Neural progenitor cell (in vitro differentiated cells): ENCODE measurements at regions not wholly inside any gene's neighbourhood (a gene's known extent, or its start where the extent isn't known, plus 50 kb on each side); places are given as distances from the start of the nearest gene placed in this dataset.

Source experiments
- DNase-seq: peaks from one replicate; pipeline ENCODE4 v3.0.0-alpha.2; 2016; ENCODE audit warnings: low spot score
- H2AFZ ChIP-seq: fragments of 200-600 bp; sonication (generic); replicated peaks from 2 replicates; pipeline ENCODE4 v1.6.1; 2016; ENCODE audit warnings: antibody characterized with exemption
- H3F3A ChIP-seq: fragments of 200-600 bp; sonication (generic); 2 replicates; pipeline ENCODE4 v1.6.1; 2016; ENCODE audit warnings: antibody characterized with exemption, low read depth
- H3K27ac ChIP-seq: fragments of 200-600 bp; sonication (generic); 2 replicates; pipeline ENCODE4 v1.5.1; 2016; ENCODE audit warnings: mild to moderate bottlenecking
- H3K27me3 ChIP-seq: fragments of 200-600 bp; sonication (generic); 2 replicates; pipeline ENCODE4 v1.6.1; 2016; ENCODE audit warnings: mild to moderate bottlenecking, moderate library complexity
- H3K36me3 ChIP-seq: fragments of 200-600 bp; sonication (generic); 2 replicates; pipeline ENCODE4 v1.5.1; 2016
- H3K4me1 ChIP-seq: fragments of 200-600 bp; sonication (generic); 2 replicates; pipeline ENCODE4 v1.6.1; 2016; ENCODE audit warnings: mixed run types
- H3K4me2 ChIP-seq: fragments of 200-600 bp; sonication (generic); 2 replicates; pipeline ENCODE4 v1.6.1; 2016
- H3K4me3 ChIP-seq: fragments of 200-600 bp; sonication (generic); 2 replicates; pipeline ENCODE4 v1.5.1; 2016
- H3K79me2 ChIP-seq: fragments of 200-600 bp; sonication (generic); 2 replicates; pipeline ENCODE4 v1.6.1; 2016; ENCODE audit warnings: low read depth
- H3K9ac ChIP-seq: fragments of 200-600 bp; sonication (generic); 2 replicates; pipeline ENCODE4 v1.6.1; 2016
- H3K9me3 ChIP-seq: fragments of 200-600 bp; sonication (generic); 2 replicates; pipeline ENCODE4 v1.5.1; 2016; ENCODE audit warnings: low read depth
- H4K20me1 ChIP-seq: fragments of 200-600 bp; sonication (generic); 2 replicates; pipeline ENCODE4 v1.6.1; 2016; ENCODE audit warnings: low read depth
- H3K27ac Mint-ChIP-seq: 3 replicates; pipeline ENCODE4 v1.8.0; 2021; ENCODE audit warnings: mixed read lengths
- H3K27me3 Mint-ChIP-seq: 2 replicates; pipeline ENCODE4 v1.8.0; 2022; ENCODE audit warnings: low read depth, mild to moderate bottlenecking, inconsistent platforms, moderate library complexity, mixed read lengths; ENCODE audit not compliant: insufficient read depth
- H3K36me3 Mint-ChIP-seq: 3 replicates; pipeline ENCODE4 v1.8.0; 2021; ENCODE audit warnings: mixed read lengths
- H3K4me1 Mint-ChIP-seq: 3 replicates; pipeline ENCODE4 v1.8.0; 2021; ENCODE audit warnings: mixed read lengths
- H3K4me3 Mint-ChIP-seq: 3 replicates; pipeline ENCODE4 v1.8.0; 2021; ENCODE audit warnings: mild to moderate bottlenecking, moderate library complexity, mixed read lengths
- H3K9me3 Mint-ChIP-seq: 3 replicates; pipeline ENCODE4 v1.8.0; 2020; ENCODE audit warnings: mixed read lengths
- EZH2 ChIP-seq: fragments of 200-600 bp; sonication (generic); IDR thresholded peaks from 2 replicates; pipeline ENCODE4 v1.6.1; 2017; ENCODE audit warnings: antibody characterized with exemption, mild to moderate bottlenecking, moderate library complexity
- EZH2phosphoT487 ChIP-seq: fragments of 200-600 bp; sonication (generic); IDR thresholded peaks from 2 replicates; pipeline ENCODE4 v1.6.1; 2017; ENCODE audit warnings: antibody characterized with exemption
- TF ChIP-seq, protein P1 (sequence below): fragments of 200-600 bp; sonication (generic); IDR thresholded peaks from 2 replicates; pipeline ENCODE4 v1.5.1; 2017; ENCODE audit warnings: antibody characterized with exemption, mild to moderate bottlenecking

DNA sequence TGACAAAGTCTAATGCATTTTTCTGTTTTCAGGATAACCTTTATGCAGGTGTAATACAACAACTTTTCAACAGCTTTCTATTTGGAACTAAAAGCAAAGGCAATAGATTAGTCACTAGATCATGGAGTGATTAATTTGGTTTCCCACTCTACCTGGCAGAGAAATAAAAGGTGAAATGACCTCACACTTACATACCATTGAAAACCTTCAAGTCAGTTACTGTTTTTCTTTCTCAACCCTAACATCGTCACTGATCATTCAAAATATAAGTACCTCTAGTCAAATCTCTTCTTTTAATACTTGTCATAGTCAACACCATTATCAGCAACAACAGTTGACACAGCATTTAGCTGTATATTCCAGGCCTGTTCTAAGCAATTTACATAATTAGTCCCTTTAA, 85.1 kb upstream of the ZCCHC13 start:
- Mint-ChIP-seq H3K4me3 (no peak overlapping the region), H3K4me1 (no peaks in the 10 kb centered on the region), H3K27me3 (peaks cover 2% of the 10 kb centered on the region), H3K9me3 (no peaks in the 10 kb centered on the region), H3K36me3 (peaks cover 39% of the 10 kb centered on the region), H3K27ac (no peak overlapping the region)
- no peaks in the 10 kb centered on the region for H3K27me3 ChIP-seq
- H3F3A ChIP-seq = no peaks in the 10 kb centered on the region
- no peak overlapping the region for H3K9ac ChIP-seq
- H3K9me3 ChIP-seq = no peaks in the 10 kb centered on the region
- no peak for DNase-seq
- H3K4me2 ChIP-seq = no peak overlapping the region
- no peak overlapping the region for H3K27ac ChIP-seq
- TF ChIP-seq EZH2phosphoT487 = no peak
- H3K79me2 ChIP-seq = peaks cover 8% of the 10 kb centered on the region
- no peaks in the 10 kb centered on the region for H4K20me1 ChIP-seq
- no peaks in the 10 kb centered on the region for H3K36me3 ChIP-seq
- H3K4me1 ChIP-seq = no peaks in the 10 kb centered on the region
- no peak overlapping the region for H3K4me3 ChIP-seq
- H2AFZ ChIP-seq = no peak overlapping the region

DNA sequence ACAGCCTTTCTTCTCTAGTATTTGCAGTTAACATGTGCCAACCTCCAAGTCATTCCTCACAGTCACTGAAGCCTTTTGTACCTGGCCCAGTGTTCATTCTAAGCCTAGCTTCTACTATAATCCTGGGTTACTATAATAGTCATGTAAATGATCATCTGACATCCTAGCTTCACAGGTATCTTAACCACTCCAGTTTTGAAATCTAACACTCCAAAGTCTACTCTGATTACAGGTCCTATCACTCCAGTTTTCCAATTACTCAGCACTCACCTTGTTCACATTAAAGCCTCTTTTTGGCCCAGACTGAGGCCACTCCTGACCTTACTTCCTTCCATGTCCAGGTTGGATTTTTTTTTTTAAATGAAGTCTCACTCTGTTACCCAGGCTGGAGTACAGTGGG, 87.6 kb upstream of the ZCCHC13 start:
- no peak overlapping the region for H3K27ac ChIP-seq
- no peaks in the 10 kb centered on the region for H3K27me3 ChIP-seq
- H3K27ac Mint-ChIP-seq = no peak overlapping the region
- no peaks in the 10 kb centered on the region for H3F3A ChIP-seq
- DNase-seq = no peak
- H3K9ac ChIP-seq = no peak overlapping the region
- no peaks in the 10 kb centered on the region for H3K27me3 Mint-ChIP-seq
- H3K36me3 ChIP-seq = no peaks in the 10 kb centered on the region
- no peak overlapping the region for H2AFZ ChIP-seq
- no peak for TF ChIP-seq EZH2
- TF ChIP-seq, protein P1, sequence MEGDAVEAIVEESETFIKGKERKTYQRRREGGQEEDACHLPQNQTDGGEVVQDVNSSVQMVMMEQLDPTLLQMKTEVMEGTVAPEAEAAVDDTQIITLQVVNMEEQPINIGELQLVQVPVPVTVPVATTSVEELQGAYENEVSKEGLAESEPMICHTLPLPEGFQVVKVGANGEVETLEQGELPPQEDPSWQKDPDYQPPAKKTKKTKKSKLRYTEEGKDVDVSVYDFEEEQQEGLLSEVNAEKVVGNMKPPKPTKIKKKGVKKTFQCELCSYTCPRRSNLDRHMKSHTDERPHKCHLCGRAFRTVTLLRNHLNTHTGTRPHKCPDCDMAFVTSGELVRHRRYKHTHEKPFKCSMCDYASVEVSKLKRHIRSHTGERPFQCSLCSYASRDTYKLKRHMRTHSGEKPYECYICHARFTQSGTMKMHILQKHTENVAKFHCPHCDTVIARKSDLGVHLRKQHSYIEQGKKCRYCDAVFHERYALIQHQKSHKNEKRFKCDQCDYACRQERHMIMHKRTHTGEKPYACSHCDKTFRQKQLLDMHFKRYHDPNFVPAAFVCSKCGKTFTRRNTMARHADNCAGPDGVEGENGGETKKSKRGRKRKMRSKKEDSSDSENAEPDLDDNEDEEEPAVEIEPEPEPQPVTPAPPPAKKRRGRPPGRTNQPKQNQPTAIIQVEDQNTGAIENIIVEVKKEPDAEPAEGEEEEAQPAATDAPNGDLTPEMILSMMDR = no peak
- H3K9me3 Mint-ChIP-seq = no peaks in the 10 kb centered on the region
- H3K36me3 Mint-ChIP-seq = peaks cover 40% of the 10 kb centered on the region
- no peaks in the 10 kb centered on the region for H3K4me1 ChIP-seq
- H3K4me1 Mint-ChIP-seq = no peaks in the 10 kb centered on the region
- H3K4me3 Mint-ChIP-seq = no peak overlapping the region
- H3K79me2 ChIP-seq = no peaks in the 10 kb centered on the region
- no peaks in the 10 kb centered on the region for H3K9me3 ChIP-seq
- H4K20me1 ChIP-seq = no peaks in the 10 kb centered on the region
- no peak overlapping the region for H3K4me3 ChIP-seq
- H3K4me2 ChIP-seq = no peak overlapping the region

DNA sequence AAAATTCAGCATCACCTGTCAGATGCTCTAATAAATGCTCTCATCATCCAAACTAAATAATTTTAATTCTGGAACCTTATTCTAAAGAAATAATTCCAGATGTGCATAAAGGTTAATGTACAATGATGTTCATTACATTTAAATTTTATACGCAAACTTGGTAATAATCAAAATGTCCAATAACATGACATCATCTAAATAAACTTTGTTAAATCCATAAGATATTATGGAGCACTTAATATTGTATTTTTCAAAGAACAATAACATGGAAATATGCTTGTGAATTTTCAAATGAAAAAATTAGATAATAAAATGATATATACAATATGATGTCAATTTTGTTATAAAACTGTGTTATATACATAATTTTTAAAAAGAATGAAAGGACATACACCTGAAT, 92.1 kb upstream of the ZCCHC13 start:
- H3K4me3 Mint-ChIP-seq = no peak overlapping the region
- no peak for DNase-seq
- peaks cover 4% of the 10 kb centered on the region for H3K79me2 ChIP-seq
- H3K36me3 Mint-ChIP-seq = peaks cover 42% of the 10 kb centered on the region
- peaks cover 8% of the 10 kb centered on the region for H3K9me3 Mint-ChIP-seq
- H3K4me1 Mint-ChIP-seq = peaks cover 7% of the 10 kb centered on the region
- TF ChIP-seq EZH2 (no peak), EZH2phosphoT487 (no peak)
- TF ChIP-seq, protein P1 = no peak
- H3K27me3 ChIP-seq = no peaks in the 10 kb centered on the region
- H3K27ac Mint-ChIP-seq = no peak overlapping the region
- no peak overlapping the region for H3K27ac ChIP-seq
- H3K4me1 ChIP-seq = no peaks in the 10 kb centered on the region
- H3K36me3 ChIP-seq = no peaks in the 10 kb centered on the region
- no peaks in the 10 kb centered on the region for H4K20me1 ChIP-seq
- no peaks in the 10 kb centered on the region for H3K27me3 Mint-ChIP-seq
- no peaks in the 10 kb centered on the region for H3F3A ChIP-seq
- H3K9ac ChIP-seq = no peak overlapping the region
- H3K9me3 ChIP-seq = no peaks in the 10 kb centered on the region
- no peak overlapping the region for H2AFZ ChIP-seq
- no peak overlapping the region for H3K4me2 ChIP-seq
- no peak overlapping the region for H3K4me3 ChIP-seq

DNA sequence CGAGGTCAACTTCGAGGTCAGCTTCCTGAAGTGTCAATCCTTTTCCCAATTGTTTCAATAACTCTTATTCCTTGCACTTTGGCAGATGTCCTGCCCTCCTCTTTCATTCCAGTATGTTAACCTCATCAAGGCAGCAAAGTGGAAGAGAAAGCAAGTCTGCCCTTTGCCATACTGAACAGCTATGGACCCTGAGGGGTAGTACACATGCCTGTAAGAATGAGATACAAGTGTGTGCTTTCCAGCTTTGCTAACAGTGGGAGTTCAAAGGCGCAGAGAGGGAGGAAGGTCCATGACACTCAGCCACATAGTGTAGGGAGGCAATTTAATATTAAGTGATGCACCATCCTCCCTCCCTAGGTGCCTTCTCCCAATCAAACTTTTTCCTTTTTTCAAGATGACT, 96.4 kb upstream of the ZCCHC13 start:
- H3K4me2 ChIP-seq = no peak overlapping the region
- H3K9me3 Mint-ChIP-seq = peaks cover 12% of the 10 kb centered on the region
- H3K27me3 ChIP-seq = no peaks in the 10 kb centered on the region
- no peak overlapping the region for H3K27ac ChIP-seq
- H3K36me3 Mint-ChIP-seq = peaks cover 37% of the 10 kb centered on the region
- no peak overlapping the region for H3K4me3 Mint-ChIP-seq
- no peak for DNase-seq
- H3K36me3 ChIP-seq = no peaks in the 10 kb centered on the region
- H3K4me1 Mint-ChIP-seq = peaks cover 7% of the 10 kb centered on the region
- H3F3A ChIP-seq = no peaks in the 10 kb centered on the region
- H2AFZ ChIP-seq = no peak overlapping the region
- TF ChIP-seq EZH2phosphoT487 = no peak
- no peak for TF ChIP-seq EZH2
- TF ChIP-seq, protein P1 = no peak
- no peaks in the 10 kb centered on the region for H4K20me1 ChIP-seq
- peaks cover 2% of the 10 kb centered on the region for H3K27me3 Mint-ChIP-seq
- H3K4me1 ChIP-seq = no peaks in the 10 kb centered on the region
- peaks cover 4% of the 10 kb centered on the region for H3K79me2 ChIP-seq
- no peak overlapping the region for H3K27ac Mint-ChIP-seq
- H3K9me3 ChIP-seq = no peaks in the 10 kb centered on the region
- H3K4me3 ChIP-seq = no peak overlapping the region
- no peak overlapping the region for H3K9ac ChIP-seq
